ENCODE measurements at regions not wholly inside any gene's neighbourhood (a gene's known extent, or its start where the extent isn't known, plus 50 kb on each side); places are given as distances from the start of the nearest gene placed in this dataset.
"Not testable (repeated sequence)": the region's sequence is repeated elsewhere in the genome, so short reads cannot be mapped to it uniquely, and the experiment has no call there.

GRCh38 chr16:29235836-29236370 lies 170.6 kb downstream of the NPIPB11 start:
- not testable (repeated sequence) for H3K27me3 ChIP-seq (ENCODE audit: control insufficient read depth, insufficient read depth, low read length); H3K9ac ChIP-seq (ENCODE audit: low read length); H3K4me1 ChIP-seq (ENCODE audit: control insufficient read depth, insufficient read depth, low read length); H3K36me3 ChIP-seq (ENCODE audit: control insufficient read depth, insufficient read depth, low read length); H3K4me3 ChIP-seq (ENCODE audit: low read length); H3K9me3 ChIP-seq (ENCODE audit: control insufficient read depth, low read length)

DNA sequence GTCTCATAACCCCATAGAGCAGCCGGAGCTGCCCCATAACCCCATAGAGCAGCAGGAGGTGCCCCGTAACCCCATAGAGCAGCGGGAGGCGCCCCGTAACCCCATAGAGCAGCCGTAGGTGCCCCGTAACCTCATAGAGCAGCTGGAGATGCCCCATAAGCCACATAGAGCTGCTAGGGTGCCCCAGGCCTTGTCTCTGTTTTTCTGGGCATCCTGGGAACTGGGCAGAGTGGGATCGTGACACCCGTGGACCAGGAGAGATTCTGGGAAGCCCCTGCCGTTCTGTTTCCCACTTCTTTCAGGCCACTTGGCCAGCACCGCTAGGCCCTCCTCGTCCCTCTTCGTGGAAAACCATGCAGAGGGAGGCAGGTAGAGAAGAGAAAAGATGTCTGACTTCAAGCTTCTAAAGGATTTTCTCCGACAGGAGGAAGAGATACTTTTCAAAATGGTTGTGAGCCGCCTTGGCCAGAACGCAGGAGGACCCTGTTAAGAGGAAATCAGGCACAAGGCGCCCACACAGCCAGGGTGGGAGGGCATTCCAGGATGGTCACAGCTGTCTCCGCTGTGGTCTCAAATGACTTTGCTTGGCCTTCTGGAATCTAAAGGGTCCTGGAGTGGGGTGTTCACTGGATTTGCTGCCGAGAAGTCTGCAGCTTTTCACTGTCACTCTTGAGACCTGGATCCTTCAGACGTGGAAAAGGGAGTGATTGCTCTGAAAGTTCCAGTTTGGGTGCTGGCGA lies 171.8 kb downstream of the NPIPB11 start:
- not testable (repeated sequence) for H3K4me3 ChIP-seq (ENCODE audit: low read length); H3K9me3 ChIP-seq (ENCODE audit: control insufficient read depth, low read length); H3K4me1 ChIP-seq (ENCODE audit: control insufficient read depth, insufficient read depth, low read length); H3K36me3 ChIP-seq (ENCODE audit: control insufficient read depth, insufficient read depth, low read length); H3K27me3 ChIP-seq (ENCODE audit: control insufficient read depth, insufficient read depth, low read length); H3K9ac ChIP-seq (ENCODE audit: low read length)

DNA sequence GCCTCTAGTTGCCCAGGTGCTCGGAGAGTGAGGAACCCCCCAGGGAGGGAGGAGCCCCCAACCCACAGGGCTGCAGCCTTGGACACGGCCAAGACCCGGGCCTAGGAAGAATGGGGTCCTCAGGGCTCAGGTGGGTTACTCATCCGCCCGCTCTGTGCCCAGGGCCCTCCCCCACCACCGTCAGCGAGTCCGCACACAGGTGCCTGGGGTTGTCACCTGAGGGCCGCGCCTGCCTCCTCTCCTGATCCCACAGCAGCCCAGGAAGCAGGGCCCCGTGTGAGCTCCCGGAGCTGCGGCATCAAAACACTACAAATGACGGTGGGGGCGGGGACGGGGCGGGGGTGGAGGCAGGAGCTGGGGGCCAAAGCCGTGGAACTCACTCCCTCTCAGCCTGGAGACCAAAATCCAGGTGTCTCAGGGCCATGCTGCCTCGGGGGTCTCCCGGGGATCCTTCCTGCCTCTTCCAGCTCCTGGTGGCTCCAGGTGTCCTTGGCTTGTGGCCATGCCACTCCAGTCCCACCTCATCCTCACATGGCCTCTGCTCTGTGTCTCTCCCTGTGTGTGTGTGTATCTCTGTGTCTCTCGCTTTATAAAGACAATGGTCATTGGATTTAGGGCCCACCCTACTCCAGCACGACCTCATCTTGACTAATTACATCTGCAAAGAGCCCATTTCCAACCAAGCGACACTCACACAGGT lies 172.7 kb downstream of the NPIPB11 start:
- H3K4me1 ChIP-seq (ENCODE audit: control insufficient read depth, insufficient read depth, low read length); H3K9me3 ChIP-seq (ENCODE audit: control insufficient read depth, low read length); H3K9ac ChIP-seq (ENCODE audit: low read length); H3K4me3 ChIP-seq (ENCODE audit: low read length); H3K36me3 ChIP-seq (ENCODE audit: control insufficient read depth, insufficient read depth, low read length); H3K27me3 ChIP-seq (ENCODE audit: control insufficient read depth, insufficient read depth, low read length): not testable (repeated sequence)

DNA sequence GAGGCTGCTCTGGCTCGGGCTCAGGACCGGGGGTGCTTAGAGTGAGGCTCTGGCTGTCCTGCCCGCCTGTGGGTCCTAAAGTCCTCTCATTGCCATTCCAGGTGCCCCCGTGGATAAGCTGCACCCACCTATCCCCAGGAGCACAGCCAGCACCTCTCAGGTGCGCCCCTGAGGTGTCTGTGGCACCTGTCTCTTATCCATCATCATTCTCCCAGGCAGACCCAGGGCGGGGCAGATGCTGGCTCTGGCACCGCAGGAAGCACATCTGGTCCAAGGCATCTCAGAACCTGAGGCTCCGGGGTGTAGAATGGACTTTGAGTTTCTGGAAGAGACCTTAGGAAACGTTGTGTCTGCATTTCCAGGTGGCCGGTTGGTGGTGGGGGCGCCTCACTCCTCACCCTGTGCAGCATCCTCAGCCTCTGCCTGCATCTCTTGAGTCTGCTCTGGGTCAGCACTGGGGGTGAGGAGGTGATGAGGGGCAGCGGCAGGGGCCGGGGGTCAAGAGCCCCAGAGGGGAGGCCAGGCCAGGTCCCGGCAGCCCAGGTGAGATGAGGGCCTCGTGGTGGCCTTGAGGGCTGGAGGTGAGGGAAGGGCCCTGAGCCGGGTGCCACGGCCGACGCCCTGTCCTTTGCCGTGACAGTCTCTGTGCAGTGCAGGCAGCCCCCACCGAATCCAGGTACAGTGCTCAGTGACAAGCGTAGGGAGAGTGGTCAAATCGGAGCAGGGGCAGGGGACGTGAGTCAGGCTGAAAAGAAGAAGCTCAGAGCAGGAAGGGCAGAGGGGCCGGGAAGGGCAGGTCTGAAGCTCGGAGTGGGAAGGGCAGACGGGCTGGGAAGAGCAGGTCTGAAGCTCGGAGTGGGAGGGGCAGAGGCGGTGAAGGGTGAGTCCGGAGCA lies 173.5 kb downstream of the NPIPB11 start:
- H3K9ac ChIP-seq (ENCODE audit: low read length) = no peak overlapping the region
- no peaks in the 10 kb centered on the region for H3K36me3 ChIP-seq (ENCODE audit: control insufficient read depth, insufficient read depth, low read length)
- H3K4me3 ChIP-seq (ENCODE audit: low read length) = no peak overlapping the region
- no peaks in the 10 kb centered on the region for H3K9me3 ChIP-seq (ENCODE audit: control insufficient read depth, low read length)
- peaks cover 4% of the 10 kb centered on the region for H3K4me1 ChIP-seq (ENCODE audit: control insufficient read depth, insufficient read depth, low read length)
- no peaks in the 10 kb centered on the region for H3K27me3 ChIP-seq (ENCODE audit: control insufficient read depth, insufficient read depth, low read length)

GRCh38 chr16:29232160-29232705 lies 174.3 kb downstream of the NPIPB11 start:
- H3K4me1 ChIP-seq (ENCODE audit: control insufficient read depth, insufficient read depth, low read length); H3K27me3 ChIP-seq (ENCODE audit: control insufficient read depth, insufficient read depth, low read length); H3K4me3 ChIP-seq (ENCODE audit: low read length); H3K36me3 ChIP-seq (ENCODE audit: control insufficient read depth, insufficient read depth, low read length); H3K9me3 ChIP-seq (ENCODE audit: control insufficient read depth, low read length); H3K9ac ChIP-seq (ENCODE audit: low read length): not testable (repeated sequence)

- no peak overlapping the region for H3K4me3 ChIP-seq (ENCODE audit: low read length)
- no peaks in the 10 kb centered on the region for H3K9me3 ChIP-seq (ENCODE audit: control insufficient read depth, low read length)
- H3K27me3 ChIP-seq (ENCODE audit: control insufficient read depth, insufficient read depth, low read length) = no peaks in the 10 kb centered on the region
- peaks cover 4% of the 10 kb centered on the region for H3K4me1 ChIP-seq (ENCODE audit: control insufficient read depth, insufficient read depth, low read length)
- no peaks in the 10 kb centered on the region for H3K36me3 ChIP-seq (ENCODE audit: control insufficient read depth, insufficient read depth, low read length)
- no peak overlapping the region for H3K9ac ChIP-seq (ENCODE audit: low read length)
Observed at GRCh38 chr16:29231244-29231643, 175.3 kb downstream of the NPIPB11 start.

GRCh38 chr16:29230671-29231096 lies 175.8 kb downstream of the NPIPB11 start:
- H3K4me1 ChIP-seq (ENCODE audit: control insufficient read depth, insufficient read depth, low read length) = peaks cover 4% of the 10 kb centered on the region
- H3K9ac ChIP-seq (ENCODE audit: low read length) = no peak overlapping the region
- no peaks in the 10 kb centered on the region for H3K36me3 ChIP-seq (ENCODE audit: control insufficient read depth, insufficient read depth, low read length)
- H3K9me3 ChIP-seq (ENCODE audit: control insufficient read depth, low read length) = no peaks in the 10 kb centered on the region
- no peak overlapping the region for H3K4me3 ChIP-seq (ENCODE audit: low read length)
- H3K27me3 ChIP-seq (ENCODE audit: control insufficient read depth, insufficient read depth, low read length) = no peaks in the 10 kb centered on the region

DNA sequence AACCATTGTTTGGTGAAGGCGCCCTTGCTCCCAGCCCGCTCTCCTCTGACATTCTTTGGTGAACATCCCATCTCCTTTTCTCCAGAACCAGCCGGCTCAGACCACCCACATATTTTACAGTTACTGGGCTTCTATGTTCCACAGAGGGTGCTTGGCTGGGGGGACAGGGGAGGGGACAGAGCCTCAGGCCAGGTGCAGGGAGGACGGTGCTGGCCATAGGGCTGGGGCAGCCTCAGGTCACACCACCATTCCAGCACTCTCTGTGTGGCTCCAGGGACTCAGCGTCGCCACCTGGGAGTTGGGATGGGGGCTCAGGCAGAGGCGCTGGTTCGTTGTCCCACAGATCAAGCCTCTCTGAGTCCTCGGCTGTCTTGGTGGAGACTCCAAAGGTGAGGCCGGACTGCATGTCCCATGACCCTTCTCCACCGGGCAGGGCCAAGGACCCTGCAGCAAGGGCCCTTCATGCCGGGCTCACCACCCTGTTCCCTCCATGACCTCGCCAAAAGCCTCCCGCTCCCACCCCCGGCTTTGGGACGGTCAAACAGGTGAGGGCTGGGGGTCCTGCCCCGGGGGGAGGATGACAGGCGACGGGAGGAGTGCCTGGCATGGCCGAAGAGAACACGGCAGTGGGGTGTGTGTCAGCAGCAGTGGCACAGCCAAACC lies 176.4 kb downstream of the NPIPB11 start:
- H3K9me3 ChIP-seq (ENCODE audit: control insufficient read depth, low read length); H3K27me3 ChIP-seq (ENCODE audit: control insufficient read depth, insufficient read depth, low read length); H3K4me1 ChIP-seq (ENCODE audit: control insufficient read depth, insufficient read depth, low read length): not testable (repeated sequence)

DNA sequence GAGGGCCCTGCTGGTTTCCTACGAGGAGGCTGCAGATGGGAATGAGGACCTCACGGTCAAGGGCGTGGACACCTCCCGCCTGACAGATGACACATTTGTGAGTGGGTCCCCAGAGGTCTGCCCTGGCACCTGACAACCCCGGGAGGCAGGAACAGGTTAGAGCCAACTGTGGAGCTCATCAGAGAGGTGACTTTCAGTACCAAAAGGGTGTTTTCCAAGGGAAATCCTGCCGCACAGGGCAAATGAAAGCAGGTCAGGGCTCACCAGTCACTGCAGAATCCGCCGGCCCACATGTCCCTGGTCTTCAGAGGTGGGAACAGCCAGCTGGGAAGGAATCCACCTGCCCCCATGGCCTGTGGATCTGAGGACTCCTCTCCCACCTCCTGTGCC lies 176.9 kb downstream of the NPIPB11 start:
- H3K27me3 ChIP-seq (ENCODE audit: control insufficient read depth, insufficient read depth, low read length); H3K36me3 ChIP-seq (ENCODE audit: control insufficient read depth, insufficient read depth, low read length); H3K9ac ChIP-seq (ENCODE audit: low read length); H3K4me3 ChIP-seq (ENCODE audit: low read length); H3K4me1 ChIP-seq (ENCODE audit: control insufficient read depth, insufficient read depth, low read length); H3K9me3 ChIP-seq (ENCODE audit: control insufficient read depth, low read length): not testable (repeated sequence)

More for the DNA sequence above, 176.4 kb downstream of the NPIPB11 start:
- not testable (repeated sequence) for H3K36me3 ChIP-seq (ENCODE audit: control insufficient read depth, insufficient read depth, low read length); H3K4me3 ChIP-seq (ENCODE audit: low read length); H3K9ac ChIP-seq (ENCODE audit: low read length)

GRCh38 chr16:29228664-29229611 lies 177.6 kb downstream of the NPIPB11 start:
- not testable (repeated sequence) for H3K36me3 ChIP-seq (ENCODE audit: control insufficient read depth, insufficient read depth, low read length); H3K27me3 ChIP-seq (ENCODE audit: control insufficient read depth, insufficient read depth, low read length); H3K9ac ChIP-seq (ENCODE audit: low read length); H3K4me3 ChIP-seq (ENCODE audit: low read length); H3K4me1 ChIP-seq (ENCODE audit: control insufficient read depth, insufficient read depth, low read length); H3K9me3 ChIP-seq (ENCODE audit: control insufficient read depth, low read length)

Data from mucosa of stomach (tissue), 1 donor.